GM20000 (cell line): ENCODE measurements at regions not wholly inside any gene's neighbourhood (a gene's known extent, or its start where the extent isn't known, plus 50 kb on each side); places are given as distances from the start of the nearest gene placed in this dataset.

ENCODE experiments used
- DNase-seq: peaks from one replicate; pipeline ENCODE4 v3.0.0; 2012; ENCODE audit warnings: low spot score
- TF ChIP-seq, protein P1 (sequence below): IDR thresholded peaks from 2 replicates; pipeline ENCODE4 v1.5.1; 2012; ENCODE audit warnings: mild to moderate bottlenecking, control low read depth; ENCODE audit errors: extremely low read depth, missing control alignments

DNA sequence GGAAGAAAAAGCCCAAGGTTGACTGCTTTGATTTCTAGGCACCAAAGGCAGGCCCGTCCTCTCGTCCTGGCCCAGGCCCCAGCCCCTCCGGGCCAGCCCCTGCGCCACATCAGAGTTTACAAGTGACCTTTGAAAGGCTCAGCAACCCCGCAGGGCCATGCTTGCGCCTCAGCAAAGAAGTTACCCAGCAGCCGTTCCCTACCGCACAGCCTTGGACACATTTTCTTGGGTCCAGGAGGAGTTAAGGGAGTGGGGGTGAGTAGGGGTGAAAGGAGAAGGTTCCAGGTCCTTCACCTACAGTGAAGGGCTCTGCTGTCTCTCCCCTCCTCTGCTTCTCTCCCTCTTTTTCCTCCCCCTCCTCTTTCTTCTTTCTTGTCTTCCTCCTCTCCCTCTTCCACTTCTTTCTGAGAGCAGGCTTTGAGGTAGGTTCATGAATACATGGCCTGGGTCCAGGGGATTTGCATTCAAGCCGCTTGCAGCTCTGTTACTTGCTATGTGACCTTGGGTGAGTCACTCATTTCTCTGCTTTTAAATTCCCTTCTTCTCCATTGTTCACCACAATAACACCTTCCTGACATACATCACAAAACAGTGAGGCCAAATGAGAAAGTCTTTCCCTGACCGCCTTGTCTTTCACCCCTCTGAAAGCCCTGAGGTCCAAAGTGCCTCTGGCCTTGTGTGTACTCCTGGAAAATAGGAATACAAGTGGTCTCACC lies 223.3 kb upstream of the TPRG1 start:
- DNase-seq: no peak

DNA sequence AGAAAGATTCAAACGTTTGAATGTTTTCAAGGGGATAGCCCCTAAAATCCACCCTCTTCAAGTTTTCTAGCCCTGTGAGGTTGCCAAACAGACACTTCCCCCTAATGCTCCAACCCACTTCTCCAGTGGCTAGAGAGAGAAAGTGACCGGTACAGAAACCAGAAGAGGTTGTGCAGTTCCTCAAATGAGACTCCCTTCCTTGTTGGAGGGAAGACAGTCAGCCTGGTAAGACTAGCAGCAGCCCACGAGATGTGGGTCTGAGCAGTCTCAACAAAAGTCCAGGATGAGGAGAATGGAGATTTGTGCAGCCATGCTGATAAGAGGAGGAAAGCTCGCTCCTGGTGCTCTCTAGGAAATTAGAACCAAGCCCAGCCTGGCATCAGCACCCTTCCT lies 222.8 kb upstream of the TPRG1 start:
- no peak for DNase-seq
- TF ChIP-seq, protein P1, sequence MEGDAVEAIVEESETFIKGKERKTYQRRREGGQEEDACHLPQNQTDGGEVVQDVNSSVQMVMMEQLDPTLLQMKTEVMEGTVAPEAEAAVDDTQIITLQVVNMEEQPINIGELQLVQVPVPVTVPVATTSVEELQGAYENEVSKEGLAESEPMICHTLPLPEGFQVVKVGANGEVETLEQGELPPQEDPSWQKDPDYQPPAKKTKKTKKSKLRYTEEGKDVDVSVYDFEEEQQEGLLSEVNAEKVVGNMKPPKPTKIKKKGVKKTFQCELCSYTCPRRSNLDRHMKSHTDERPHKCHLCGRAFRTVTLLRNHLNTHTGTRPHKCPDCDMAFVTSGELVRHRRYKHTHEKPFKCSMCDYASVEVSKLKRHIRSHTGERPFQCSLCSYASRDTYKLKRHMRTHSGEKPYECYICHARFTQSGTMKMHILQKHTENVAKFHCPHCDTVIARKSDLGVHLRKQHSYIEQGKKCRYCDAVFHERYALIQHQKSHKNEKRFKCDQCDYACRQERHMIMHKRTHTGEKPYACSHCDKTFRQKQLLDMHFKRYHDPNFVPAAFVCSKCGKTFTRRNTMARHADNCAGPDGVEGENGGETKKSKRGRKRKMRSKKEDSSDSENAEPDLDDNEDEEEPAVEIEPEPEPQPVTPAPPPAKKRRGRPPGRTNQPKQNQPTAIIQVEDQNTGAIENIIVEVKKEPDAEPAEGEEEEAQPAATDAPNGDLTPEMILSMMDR: no peak

More for the DNA sequence above, 223.3 kb upstream of the TPRG1 start:
- TF ChIP-seq, protein P1: no peak

DNA sequence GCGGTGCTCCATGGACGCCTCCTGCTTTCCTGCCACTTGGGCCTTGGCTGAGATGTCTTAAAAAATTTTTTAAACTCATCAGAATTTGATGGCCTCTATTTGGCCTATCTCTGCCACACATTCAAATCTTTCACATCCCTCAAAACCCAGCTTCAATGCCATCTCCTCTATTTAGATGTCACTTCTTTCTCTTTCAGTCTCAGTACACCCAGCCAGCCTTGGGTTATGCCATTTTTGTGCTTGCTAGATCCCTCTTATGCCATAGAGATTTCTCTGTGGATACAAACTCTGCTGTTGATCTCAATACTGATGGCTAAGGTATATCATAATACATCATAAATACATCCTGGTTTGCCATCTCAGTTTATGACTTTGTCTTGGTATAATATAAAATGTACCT lies 222.3 kb upstream of the TPRG1 start:
- no peak for DNase-seq
- TF ChIP-seq, protein P1: no peak

DNA sequence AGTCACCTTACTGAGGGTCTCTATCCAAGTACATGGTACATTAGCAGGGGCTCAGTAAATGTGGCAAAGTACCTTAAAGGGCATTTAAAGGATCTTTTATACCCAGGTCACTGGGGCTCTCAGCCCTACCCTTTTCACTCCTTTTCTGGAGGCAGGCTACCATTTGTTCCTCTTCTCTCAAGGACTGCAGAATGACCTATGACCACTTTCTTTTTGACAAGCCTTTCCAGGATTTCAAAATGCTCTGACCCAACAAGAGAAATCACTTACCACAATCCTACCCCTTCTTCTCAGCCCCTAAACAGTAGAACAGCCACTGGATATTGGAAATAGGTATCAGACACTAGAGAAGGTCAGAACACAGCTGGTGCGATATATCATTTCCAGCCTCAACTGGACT lies 221.8 kb upstream of the TPRG1 start:
- DNase-seq: no peak
- TF ChIP-seq, protein P1: no peak

DNA sequence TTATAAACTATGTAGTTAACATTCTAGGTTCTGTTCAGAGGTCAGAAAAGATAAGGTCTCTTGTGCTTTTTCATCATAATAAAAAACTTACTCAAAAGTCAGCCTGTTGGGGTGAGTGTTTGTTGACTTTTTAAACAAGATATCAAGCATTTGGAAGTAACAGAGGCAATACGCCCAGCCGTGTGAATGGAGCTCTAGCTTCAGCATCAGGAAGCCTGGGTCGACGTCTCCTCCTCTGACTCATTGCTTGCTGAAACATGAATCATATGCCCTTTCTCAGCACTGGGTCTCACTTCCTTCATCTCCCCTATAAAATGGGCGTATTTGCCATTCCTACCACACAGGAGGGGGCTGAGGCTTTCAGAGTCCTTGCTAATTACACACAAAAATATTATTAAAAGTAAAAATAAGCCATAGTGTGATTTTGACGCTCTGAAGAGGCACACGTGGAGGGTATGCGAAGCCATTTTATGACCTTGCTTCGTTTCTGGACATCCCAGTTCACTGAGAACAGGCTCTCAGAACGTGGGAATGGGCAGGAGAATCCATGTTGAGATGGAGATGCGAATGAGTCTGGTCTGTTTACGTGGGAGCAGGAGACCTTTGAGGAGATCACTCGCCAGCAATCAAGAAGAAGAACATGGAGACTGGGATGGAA lies 220.8 kb upstream of the TPRG1 start:
- no peak for DNase-seq
- TF ChIP-seq, protein P1: no peak

DNA sequence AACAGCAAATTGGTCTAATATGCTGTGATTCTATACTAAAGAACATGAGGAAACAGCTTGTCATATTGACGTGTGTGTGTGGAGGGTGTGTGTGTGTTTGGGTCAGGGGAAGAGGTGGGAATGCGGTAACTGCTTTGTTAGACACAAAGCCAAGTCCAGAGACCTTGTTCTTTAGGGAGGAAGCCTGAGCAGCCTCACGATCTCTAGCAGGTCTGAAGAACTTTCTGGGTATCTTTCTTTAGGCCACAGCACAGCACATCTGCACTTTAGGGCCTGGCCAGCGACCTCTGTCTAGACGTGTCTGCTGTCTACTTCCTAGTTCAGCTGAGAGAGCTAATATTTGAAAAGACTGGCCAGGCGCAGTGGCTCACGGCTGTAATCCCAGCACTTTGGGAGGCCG lies 220.0 kb upstream of the TPRG1 start:
- TF ChIP-seq, protein P1: no peak
- DNase-seq: no peak

DNA sequence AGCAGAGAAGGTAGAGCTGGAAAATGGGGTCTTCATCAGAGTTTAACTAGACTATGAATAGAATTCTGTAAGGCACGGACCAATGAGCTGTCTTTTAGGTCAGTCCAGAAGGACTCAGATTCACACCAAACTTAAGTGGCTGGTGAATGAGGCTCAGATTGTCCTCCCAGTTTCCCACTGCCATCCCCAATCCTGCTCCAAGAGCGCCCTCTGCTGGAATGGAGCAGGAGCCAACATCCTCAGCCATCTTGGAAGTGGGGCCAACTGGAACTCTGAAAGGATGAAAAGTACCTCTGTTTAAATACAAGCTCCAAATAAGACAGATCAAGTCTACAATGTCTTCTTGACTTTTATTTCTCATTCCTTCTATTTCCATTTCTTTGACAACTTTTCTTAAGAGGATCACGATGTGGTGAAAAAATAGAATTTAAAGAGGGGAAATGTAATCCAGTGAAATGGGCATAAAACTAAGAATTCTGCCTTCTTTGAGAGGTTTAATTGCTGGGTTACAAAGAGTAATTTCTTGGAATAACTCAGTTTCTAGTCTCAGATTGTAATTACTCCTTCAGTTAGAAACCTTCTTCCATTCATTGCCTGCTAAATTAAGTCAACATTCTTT lies 217.1 kb upstream of the TPRG1 start:
- peak; percentile 75 for DNase-seq
- TF ChIP-seq, protein P1: peak; percentile 70
